ENCODE measurements at regions not wholly inside any gene's neighbourhood (a gene's known extent, or its start where the extent isn't known, plus 50 kb on each side); places are given as distances from the start of the nearest gene placed in this dataset.
A peak's percentile ranks its signal among the peaks of the same experiment; 100 is the strongest.

GRCh38 chr20:11403711-11404110 is 514.0 kb upstream of the BTBD3 start:
- Histone ChIP-seq H3K9me3 (no peaks in the 10 kb centered on the region), H3K27me3 (no peaks in the 10 kb centered on the region), H3K27ac (no peak overlapping the region), H3K4me3 (no peak overlapping the region), H3K4me1 (peaks cover 0 to 15% (median 2%) of the 10 kb centered on the region in 12 donors), H3K36me3 (no peaks in the 10 kb centered on the region)
- TF ChIP-seq CTCF (IDR thresholded peaks at IDR 0.05) (no peak), POLR2A (IDR thresholded peaks at IDR 0.05) (no peak)
- intact Hi-C loops (cut with DNase I): no loop called here
- peak in 2 of 4 donors; percentile 64 for ATAC-seq
- 10 to 21% (median 18%) methylated on average over 2 of the region's 2 CpGs for WGBS, 4 donors
- peak in 1 of 5 donors; percentile 7 for DNase-seq

GRCh38 chr20:11406877-11407276 is 510.8 kb upstream of the BTBD3 start:
- peaks cover 0 to 15% (median 2%) of the 10 kb centered on the region in 12 donors for H3K4me1 ChIP-seq
- no peak overlapping the region for H3K27ac ChIP-seq
- no peak overlapping the region for H3K4me3 ChIP-seq
- no peaks in the 10 kb centered on the region for H3K27me3 ChIP-seq
- intact Hi-C loops (cut with DNase I): no loop called here
- DNase-seq: no peak
- WGBS, 4 donors: 87 to 89% (median 89%) methylated on average over 6 of the region's 6 CpGs
- no peak for TF ChIP-seq POLR2A (IDR thresholded peaks at IDR 0.05)
- TF ChIP-seq CTCF (IDR thresholded peaks at IDR 0.05): no peak
- H3K36me3 ChIP-seq: no peaks in the 10 kb centered on the region
- no peak for ATAC-seq
- H3K9me3 ChIP-seq: no peaks in the 10 kb centered on the region

- no peak overlapping the region for H3K4me3 ChIP-seq
- H3K9me3 ChIP-seq: peaks cover 0 to 12% (median 0%) of the 10 kb centered on the region in 12 donors
- no peak for TF ChIP-seq POLR2A (IDR thresholded peaks at IDR 0.05)
- no peak for TF ChIP-seq CTCF (IDR thresholded peaks at IDR 0.05)
- ATAC-seq (no peak), DNase-seq (no peak)
- H3K27ac ChIP-seq: no peak overlapping the region
- intact Hi-C loops (cut with DNase I): no loop called here
- H3K4me1 ChIP-seq: peaks cover 0 to 3% (median 0%) of the 10 kb centered on the region in 12 donors
- no peaks in the 10 kb centered on the region for H3K36me3 ChIP-seq
- H3K27me3 ChIP-seq: no peaks in the 10 kb centered on the region
Observed at GRCh38 chr20:11409561-11409960, 508.1 kb upstream of the BTBD3 start.

GRCh38 chr20:11411765-11412164 is 505.9 kb upstream of the BTBD3 start:
- no peak overlapping the region for H3K27ac ChIP-seq
- WGBS, 4 donors: 91 to 93% (median 92%) methylated on average over 11 of the region's 11 CpGs

More at GRCh38 chr20:11411765-11412164, 505.9 kb upstream of the BTBD3 start:
- no peaks in the 10 kb centered on the region for H3K27me3 ChIP-seq
- intact Hi-C loops (cut with DNase I): no loop called here
- DNase-seq: no peak
- H3K4me3 ChIP-seq: no peak overlapping the region
- no peaks in the 10 kb centered on the region for H3K36me3 ChIP-seq
- no peak for TF ChIP-seq CTCF (IDR thresholded peaks at IDR 0.05)
- no peak for TF ChIP-seq POLR2A (IDR thresholded peaks at IDR 0.05)
- ATAC-seq: no peak
- peaks cover 0 to 12% (median 0%) of the 10 kb centered on the region in 12 donors for H3K9me3 ChIP-seq
- H3K4me1 ChIP-seq: peaks cover 0 to 3% (median 0%) of the 10 kb centered on the region in 12 donors
